Endothelial cell of umbilical vein (primary cell): ENCODE measurements at regions not wholly inside any gene's neighbourhood (a gene's known extent, or its start where the extent isn't known, plus 50 kb on each side); places are given as distances from the start of the nearest gene placed in this dataset.

Experiments
- BruUV-seq: library from RNA; stranded (reverse); fragments of 400-500 nt; replicated peaks from 2 replicates; lab custom pipeline; 2021; lab: Mats Ljungman, UMichigan
- CTCF ChIA-PET: fragments of 300-600, 350-600 bp; sonication (Branson Sonifier 250); formaldehyde crosslinking; loops from one replicate; lab custom pipeline; 2021; ENCODE audit warnings: antibody characterized with exemption, inconsistent platforms; lab: Charles Lee
- POLR2A ChIA-PET: fragments of 300-600, 350-600 bp; sonication (Branson Sonifier 250); formaldehyde crosslinking; loops from one replicate; lab custom pipeline; 2021; ENCODE audit warnings: antibody characterized with exemption, inconsistent platforms; lab: Charles Lee
- DNase-seq: peaks from one replicate; pipeline ENCODE4 v3.0.0-alpha.2; 2011; ENCODE audit warnings: low read depth, low spot score
- FAIRE-seq: peaks from 2 replicates; lab custom pipeline; 2011; peaks lifted over from hg19 to GRCh38; lab: Jason Lieb, UNC
- H2AFZ ChIP-seq: 2 replicates; pipeline ENCODE4 v1.6.0; 2012; ENCODE audit warnings: low read depth, low read length, control low read depth, inconsistent platforms
- H3K27ac ChIP-seq: 2 replicates; pipeline ENCODE4 v1.5.1; 2011; ENCODE audit warnings: low read depth, mild to moderate bottlenecking, control low read depth, low read length, moderate library complexity; ENCODE audit not compliant: insufficient read depth
- H3K27me3 ChIP-seq, 2 experiments: 2 replicates each; pipeline versions ENCODE4 v1.6.0 to v1.6.1; 2011; ENCODE audit warnings: low read length in 2 of 2, mixed read lengths in 1 of 2; ENCODE audit not compliant: control insufficient read depth in 2 of 2, insufficient read depth in 2 of 2
- H3K36me3 ChIP-seq, 2 experiments: 2 replicates in 1 of 2; 3 replicates in 1 of 2; pipeline ENCODE4 v1.5.1; 2011; ENCODE audit warnings: low read length in 2 of 2, mild to moderate bottlenecking in 1 of 2, moderate library complexity in 1 of 2; ENCODE audit not compliant: control insufficient read depth in 2 of 2, insufficient read depth in 2 of 2; ENCODE audit errors: extremely low read depth in 1 of 2
- H3K4me1 ChIP-seq: 3 replicates; pipeline ENCODE4 v1.5.1; 2011; ENCODE audit warnings: mild to moderate bottlenecking, low read length; ENCODE audit not compliant: control insufficient read depth, insufficient read depth; ENCODE audit errors: extremely low read depth
- H3K4me2 ChIP-seq: 2 replicates; pipeline ENCODE4 v1.6.1; 2011; ENCODE audit warnings: low read length, control low read depth, mixed read lengths; ENCODE audit not compliant: insufficient read depth
- H3K4me3 ChIP-seq, 3 experiments: fragments of 200-600 bp in 1 of 3; sonication (generic), shearing (Covaris generic) in 1 of 3; replicated peaks in 1 of 3; 2 replicates each; pipeline ENCODE4 v1.5.1; 2011 to 2016; ENCODE audit warnings: control low read depth in 3 of 3, low read length in 3 of 3, mild to moderate bottlenecking in 2 of 3, inconsistent platforms in 1 of 3, low read depth in 1 of 3, moderate library complexity in 1 of 3; ENCODE audit not compliant: insufficient read depth in 1 of 3
- H3K79me2 ChIP-seq: 2 replicates; pipeline ENCODE4 v1.6.0; 2012; ENCODE audit warnings: low read length, inconsistent platforms; ENCODE audit not compliant: control insufficient read depth, insufficient read depth
- H3K9ac ChIP-seq: replicated peaks from 2 replicates; pipeline ENCODE3; 2011; ENCODE audit warnings: low read length, control low read depth; ENCODE audit not compliant: insufficient read depth; ENCODE audit errors: extremely low read depth
- H3K9me1 ChIP-seq: replicated peaks from 3 replicates; pipeline ENCODE4 v1.6.0; 2011; ENCODE audit warnings: mild to moderate bottlenecking, low read length; ENCODE audit not compliant: control insufficient read depth, insufficient read depth; ENCODE audit errors: extremely low read depth
- H3K9me3 ChIP-seq: replicated peaks from 2 replicates; pipeline ENCODE4 v1.5.1; 2012; ENCODE audit warnings: low read length, inconsistent platforms; ENCODE audit not compliant: control insufficient read depth, insufficient read depth
- H4K20me1 ChIP-seq: replicated peaks from 2 replicates; pipeline ENCODE3; 2011; ENCODE audit warnings: mild to moderate bottlenecking, low read length; ENCODE audit not compliant: control insufficient read depth, insufficient read depth; ENCODE audit errors: extremely low read depth
- EZH2 ChIP-seq: IDR thresholded peaks from 2 replicates; pipeline ENCODE4 v1.6.1; 2012; ENCODE audit warnings: borderline replicate concordance, low read depth, mild to moderate bottlenecking, moderate library complexity, low read length, inconsistent platforms; ENCODE audit not compliant: severe bottlenecking
- GATA2 ChIP-seq: IDR thresholded peaks from 2 replicates; pipeline ENCODE4 v1.7.0; 2011; ENCODE audit warnings: low read depth, mild to moderate bottlenecking, moderate library complexity, mixed read lengths, low read length; ENCODE audit not compliant: insufficient read length, insufficient read depth
- JUN ChIP-seq: IDR thresholded peaks from 2 replicates; pipeline ENCODE4 v1.6.1; 2011; ENCODE audit warnings: borderline replicate concordance, low read depth; ENCODE audit not compliant: insufficient read length, insufficient read depth
- MYC ChIP-seq: IDR thresholded peaks from one replicate; pipeline ENCODE4 v1.6.1; 2011; ENCODE audit warnings: mild to moderate bottlenecking, low read depth, low read length
- POLR2A ChIP-seq: IDR thresholded peaks from 2 replicates; pipeline ENCODE4 v1.6.1; 2012; ENCODE audit warnings: low read depth, mild to moderate bottlenecking, control low read depth, low read length
- POLR2AphosphoS5 ChIP-seq: IDR thresholded peaks from 2 replicates; pipeline ENCODE4 v1.6.1; 2012; ENCODE audit warnings: low read depth, mild to moderate bottlenecking, control low read depth, low read length, moderate library complexity; ENCODE audit not compliant: insufficient read depth
- dilution Hi-C: fragments of 300-500 bp; cut with MboI; formaldehyde crosslinking; loops from one replicate; pipeline ENCODE4 v1.15.0; 2019; ENCODE audit warnings: low sequenced_read_pairs; ENCODE audit not compliant: extremely low pct_ligation_motif_present
- intact Hi-C: fragments of 100-400 bp; cut with micrococcal nuclease; formaldehyde crosslinking; loops from one replicate; pipeline ENCODE4 v1.10.0; 2022
- TF ChIP-seq, protein P1 (sequence below), 2 donors: IDR thresholded peaks; 1 replicate in 1 of 2; 2 replicates in 1 of 2; pipeline ENCODE4 v1.5.1; 2011; ENCODE audit warnings: low read length in 2 of 2, mild to moderate bottlenecking in 2 of 2, moderate library complexity in 2 of 2, control low read depth in 1 of 2, inconsistent platforms in 1 of 2, low read depth in 1 of 2; ENCODE audit not compliant: insufficient read depth in 1 of 2; ENCODE audit errors: extremely low read depth in 1 of 2
- TF ChIP-seq, protein P2 (sequence below): IDR thresholded peaks from 2 replicates; pipeline ENCODE4 v1.6.1; 2011; ENCODE audit not compliant: insufficient read depth, insufficient read length

DNA sequence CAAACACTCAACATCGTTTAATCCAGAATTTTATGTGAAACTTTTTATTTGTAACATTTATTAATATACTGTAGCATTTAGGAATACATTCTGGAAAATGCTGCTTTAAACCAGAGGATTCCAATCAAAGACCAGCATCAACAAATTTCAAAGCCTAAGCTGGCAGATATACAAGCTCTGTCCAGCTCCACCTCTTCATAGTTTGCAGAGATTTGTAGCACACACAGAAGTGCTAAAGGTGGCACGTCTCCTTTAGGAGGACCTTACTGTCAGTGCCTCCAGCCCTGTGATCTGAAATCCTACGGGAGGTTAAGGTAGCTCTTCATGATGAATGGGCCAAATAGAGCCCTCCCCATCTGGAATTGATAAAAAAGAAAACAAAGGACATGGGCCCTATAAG, 329.7 kb upstream of the NECTIN3 start:
- H3K9me1 ChIP-seq: no peaks in the 10 kb centered on the region
- H3K9ac ChIP-seq: no peak overlapping the region
- H3K4me1 ChIP-seq: peaks cover 2% of the 10 kb centered on the region
- no peaks in the 10 kb centered on the region for H4K20me1 ChIP-seq
- intact Hi-C loops: no loop called here
- H3K79me2 ChIP-seq: no peaks in the 10 kb centered on the region
- no peak for FAIRE-seq
- DNase-seq: no peak
- no peak overlapping the region for H3K27ac ChIP-seq
- ChIA-PET POLR2A (no interaction called here), CTCF (interaction anchor here (1.1 to 2.3 kb wide), 4 partner anchors 9 to 427 kb away, joined by 3 to 7 read pairs (median 4); no protein-coding TSS in a partner anchor)
- TF ChIP-seq GATA2: no peak
- no peak for TF ChIP-seq MYC
- TF ChIP-seq, protein P1, sequence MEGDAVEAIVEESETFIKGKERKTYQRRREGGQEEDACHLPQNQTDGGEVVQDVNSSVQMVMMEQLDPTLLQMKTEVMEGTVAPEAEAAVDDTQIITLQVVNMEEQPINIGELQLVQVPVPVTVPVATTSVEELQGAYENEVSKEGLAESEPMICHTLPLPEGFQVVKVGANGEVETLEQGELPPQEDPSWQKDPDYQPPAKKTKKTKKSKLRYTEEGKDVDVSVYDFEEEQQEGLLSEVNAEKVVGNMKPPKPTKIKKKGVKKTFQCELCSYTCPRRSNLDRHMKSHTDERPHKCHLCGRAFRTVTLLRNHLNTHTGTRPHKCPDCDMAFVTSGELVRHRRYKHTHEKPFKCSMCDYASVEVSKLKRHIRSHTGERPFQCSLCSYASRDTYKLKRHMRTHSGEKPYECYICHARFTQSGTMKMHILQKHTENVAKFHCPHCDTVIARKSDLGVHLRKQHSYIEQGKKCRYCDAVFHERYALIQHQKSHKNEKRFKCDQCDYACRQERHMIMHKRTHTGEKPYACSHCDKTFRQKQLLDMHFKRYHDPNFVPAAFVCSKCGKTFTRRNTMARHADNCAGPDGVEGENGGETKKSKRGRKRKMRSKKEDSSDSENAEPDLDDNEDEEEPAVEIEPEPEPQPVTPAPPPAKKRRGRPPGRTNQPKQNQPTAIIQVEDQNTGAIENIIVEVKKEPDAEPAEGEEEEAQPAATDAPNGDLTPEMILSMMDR (IDR thresholded peaks at IDR 0.05; ENCODE audit: extremely low read depth in 1 of 2, insufficient read depth in 1 of 2, low read depth in 1 of 2, low read length in 2 of 2): no peak
- TF ChIP-seq POLR2A: no peak
- TF ChIP-seq, protein P2, sequence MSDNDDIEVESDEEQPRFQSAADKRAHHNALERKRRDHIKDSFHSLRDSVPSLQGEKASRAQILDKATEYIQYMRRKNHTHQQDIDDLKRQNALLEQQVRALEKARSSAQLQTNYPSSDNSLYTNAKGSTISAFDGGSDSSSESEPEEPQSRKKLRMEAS: no peak
- TF ChIP-seq EZH2: no peak
- no peak for TF ChIP-seq JUN
- TF ChIP-seq POLR2AphosphoS5: no peak
- H3K27me3 ChIP-seq: no peaks in the 10 kb centered on the region
- no peak overlapping the region for H3K4me3 ChIP-seq
- dilution Hi-C loops: no loop called here
- H3K36me3 ChIP-seq: no peaks in the 10 kb centered on the region
- H2AFZ ChIP-seq: no peak overlapping the region
- no peak overlapping the region for H3K4me2 ChIP-seq
- no TSS peak for BruUV-seq
- H3K9me3 ChIP-seq: no peaks in the 10 kb centered on the region
